ENCODE measurements at regions not wholly inside any gene's neighbourhood (a gene's known extent, or its start where the extent isn't known, plus 50 kb on each side); places are given as distances from the start of the nearest gene placed in this dataset.

GRCh38 chr17:56096026-56096810 lies 57.1 kb upstream of the ANKFN1 start:
- no peak for DNase-seq

GRCh38 chr17:56098746-56099145 lies 54.5 kb upstream of the ANKFN1 start:
- no peak for DNase-seq

GRCh38 chr17:56099649-56100048 lies 53.6 kb upstream of the ANKFN1 start:
- no peak for DNase-seq
